GM19438 (cell line): ENCODE measurements at regions not wholly inside any gene's neighbourhood (a gene's known extent, or its start where the extent isn't known, plus 50 kb on each side); places are given as distances from the start of the nearest gene placed in this dataset.

ENCODE experiments used
- ATAC-seq: cut with Tn5 transposase; IDR thresholded peaks from one replicate; pipeline ENCODE4 v1.9.1; 2021; ENCODE audit warnings: low read depth; ENCODE audit not compliant: unreplicated experiment

GRCh38 chr2:144248350-144249034, 271.4 kb downstream of the ZEB2 start:
- ATAC-seq = no peak

GRCh38 chr2:144244938-144245337, 275.0 kb downstream of the ZEB2 start:
- no peak for ATAC-seq

- no peak for ATAC-seq
These were observed 277.6 kb downstream of the ZEB2 start for GRCh38 chr2:144242311-144242710.

GRCh38 chr2:144241801-144242200, 278.1 kb downstream of the ZEB2 start:
- ATAC-seq = no peak

GRCh38 chr2:144240656-144241339, 279.1 kb downstream of the ZEB2 start:
- ATAC-seq = peak; percentile 88

- no peak for ATAC-seq
These were observed 280.2 kb downstream of the ZEB2 start for GRCh38 chr2:144239726-144240125.

- no peak for ATAC-seq
These were observed 280.6 kb downstream of the ZEB2 start for GRCh38 chr2:144239306-144239705.

GRCh38 chr2:144237830-144238627, 281.9 kb downstream of the ZEB2 start:
- ATAC-seq = no peak

GRCh38 chr2:144237108-144237507, 282.8 kb downstream of the ZEB2 start:
- no peak for ATAC-seq

- no peak for ATAC-seq
These were observed 284.9 kb downstream of the ZEB2 start for GRCh38 chr2:144235050-144235449.

- no peak for ATAC-seq
These were observed 285.4 kb downstream of the ZEB2 start for GRCh38 chr2:144234542-144234871.

- no peak for ATAC-seq
These were observed 286.0 kb downstream of the ZEB2 start for GRCh38 chr2:144233733-144234541.

- ATAC-seq = no peak
These were observed 286.6 kb downstream of the ZEB2 start for GRCh38 chr2:144233317-144233716.

GRCh38 chr2:144230448-144231085, 289.4 kb downstream of the ZEB2 start:
- ATAC-seq = no peak

GRCh38 chr2:144230033-144230432, 289.9 kb downstream of the ZEB2 start:
- no peak for ATAC-seq

GRCh38 chr2:144229296-144229695, 290.6 kb downstream of the ZEB2 start:
- no peak for ATAC-seq

- ATAC-seq = no peak
These were observed 292.4 kb downstream of the ZEB2 start for GRCh38 chr2:144227427-144228105.

GRCh38 chr2:144225076-144225475, 294.8 kb downstream of the ZEB2 start:
- ATAC-seq = no peak

GRCh38 chr2:144224472-144224871, 295.4 kb downstream of the ZEB2 start:
- ATAC-seq = no peak

GRCh38 chr2:144219979-144220378, 299.9 kb downstream of the ZEB2 start:
- ATAC-seq = no peak
